Liver (tissue), 8 donors: ENCODE measurements at regions not wholly inside any gene's neighbourhood (a gene's known extent, or its start where the extent isn't known, plus 50 kb on each side); places are given as distances from the start of the nearest gene placed in this dataset.
A peak's percentile ranks its signal among the peaks of the same experiment; 100 is the strongest.

ENCODE experiments used
- DNase-seq: peaks from one replicate; pipeline ENCODE4 v3.0.0-alpha.2; 2017; ENCODE audit warnings: low spot score
- H3K27ac ChIP-seq, 2 donors: one replicate each; pipeline ENCODE4 v1.7.0; 2013; ENCODE audit warnings: inconsistent platforms in 2 of 2, low read length in 2 of 2, control low read depth in 1 of 2, low read depth in 1 of 2, mild to moderate bottlenecking in 1 of 2
- H3K27me3 ChIP-seq, 4 donors: one replicate each; pipeline versions ENCODE4 v1.6.1 to v1.7.0; 2013; ENCODE audit warnings: low read length in 3 of 4, inconsistent platforms in 1 of 4, mild to moderate bottlenecking in 1 of 4, moderate library complexity in 1 of 4; ENCODE audit not compliant: control insufficient read depth in 4 of 4, insufficient read depth in 4 of 4
- H3K36me3 ChIP-seq, 4 donors: one replicate each; pipeline versions ENCODE4 v1.6.1 to v1.7.0; 2013; ENCODE audit warnings: low read length in 3 of 4, mild to moderate bottlenecking in 3 of 4, low read depth in 1 of 4, moderate library complexity in 1 of 4; ENCODE audit not compliant: control insufficient read depth in 4 of 4, insufficient read depth in 3 of 4
- H3K4me1 ChIP-seq, 4 donors: one replicate each; pipeline versions ENCODE4 v1.6.1 to v1.7.0; 2013; ENCODE audit warnings: low read length in 3 of 4, mild to moderate bottlenecking in 3 of 4, moderate library complexity in 1 of 4; ENCODE audit not compliant: control insufficient read depth in 4 of 4, insufficient read depth in 4 of 4
- H3K4me3 ChIP-seq, 3 donors: one replicate each; pipeline versions ENCODE4 v1.6.1 to v1.7.0; 2013; ENCODE audit warnings: low read length in 3 of 3, control low read depth in 1 of 3, low read depth in 1 of 3, mild to moderate bottlenecking in 1 of 3
- H3K9ac ChIP-seq, 2 donors: one replicate each; pipeline ENCODE4 v1.7.0; 2013; ENCODE audit warnings: low read length in 2 of 2, mild to moderate bottlenecking in 2 of 2, moderate library complexity in 2 of 2, control low read depth in 1 of 2, low read depth in 1 of 2
- H3K9me3 ChIP-seq, 4 donors: one replicate each; pipeline versions ENCODE4 v1.6.1 to v1.7.0; 2013; ENCODE audit warnings: low read length in 3 of 4; ENCODE audit not compliant: control insufficient read depth in 4 of 4
- ATF3 ChIP-seq: IDR thresholded peaks from 2 replicates; pipeline ENCODE4 v1.6.1; 2016; ENCODE audit warnings: antibody characterized with exemption
- CTCF ChIP-seq: fragments of 150-350 bp; IDR thresholded peaks from 2 replicates; pipeline ENCODE4 v1.5.1; 2017; ENCODE audit warnings: improper control_type of control experiment, low read depth, low read length; ENCODE audit not compliant: missing input control
- EGR1 ChIP-seq, 2 donors: IDR thresholded peaks; 2 replicates each; pipeline ENCODE4 v1.6.1; 2016 to 2018; ENCODE audit warnings: antibody characterized with exemption in 2 of 2, low read depth in 2 of 2
- FOXA1 ChIP-seq: IDR thresholded peaks from 2 replicates; pipeline ENCODE4 v1.6.1; 2016; ENCODE audit warnings: antibody characterized with exemption
- FOXA2 ChIP-seq: IDR thresholded peaks from 2 replicates; pipeline ENCODE4 v1.6.1; 2016; ENCODE audit warnings: antibody characterized with exemption
- GABPA ChIP-seq, 2 donors: IDR thresholded peaks in 1 of 2; conservative IDR thresholded peaks in 1 of 2; 2 replicates each; pipeline ENCODE4 v1.6.1; 2016; ENCODE audit warnings: antibody characterized with exemption in 2 of 2, mild to moderate bottlenecking in 1 of 2, moderate library complexity in 1 of 2
- HNF4A ChIP-seq, 2 donors: conservative IDR thresholded peaks; 2 replicates each; pipeline ENCODE4 v1.6.1; 2016; ENCODE audit warnings: antibody characterized with exemption in 2 of 2, mild to moderate bottlenecking in 2 of 2
- JUND ChIP-seq, 2 donors: IDR thresholded peaks; 2 replicates each; pipeline ENCODE4 v1.6.1; 2016; ENCODE audit warnings: antibody characterized with exemption in 2 of 2
- MAX ChIP-seq: IDR thresholded peaks from 2 replicates; pipeline ENCODE4 v1.6.1; 2016; ENCODE audit warnings: antibody characterized with exemption
- NR2F2 ChIP-seq: IDR thresholded peaks from 2 replicates; pipeline ENCODE4 v1.6.1; 2016; ENCODE audit warnings: antibody characterized with exemption
- RAD21 ChIP-seq, 2 donors: IDR thresholded peaks; 2 replicates each; pipeline ENCODE4 v1.6.1; 2016; ENCODE audit warnings: antibody characterized with exemption in 2 of 2, mild to moderate bottlenecking in 2 of 2
- REST ChIP-seq: IDR thresholded peaks from 2 replicates; pipeline ENCODE4 v1.6.1; 2016; ENCODE audit warnings: antibody characterized with exemption, mild to moderate bottlenecking
- RXRA ChIP-seq, 2 donors: IDR thresholded peaks; 2 replicates each; pipeline ENCODE4 v1.6.1; 2017 to 2018; ENCODE audit warnings: antibody characterized with exemption in 2 of 2, mild to moderate bottlenecking in 1 of 2
- SP1 ChIP-seq: IDR thresholded peaks from 2 replicates; pipeline ENCODE4 v1.6.1; 2018; ENCODE audit warnings: antibody characterized with exemption, mild to moderate bottlenecking
- TAF1 ChIP-seq: conservative IDR thresholded peaks from 2 replicates; pipeline ENCODE4 v1.6.1; 2016; ENCODE audit warnings: antibody characterized with exemption, mild to moderate bottlenecking
- YY1 ChIP-seq: IDR thresholded peaks from 2 replicates; pipeline ENCODE4 v1.6.1; 2016; ENCODE audit warnings: antibody characterized with exemption, mild to moderate bottlenecking
- ZBTB33 ChIP-seq: IDR thresholded peaks from 2 replicates; pipeline ENCODE4 v1.6.1; 2016; ENCODE audit warnings: antibody characterized with exemption
- WGBS: extraction: QIAGEN DNeasy Blood & Tissue Kit; methylation state at CpG from one replicate; pipeline ENCODE4 v1.1.7; 2013; 5-methylcytosine and 5-hydroxymethylcytosine counted together
- donor health status: healthy.
- donor health status: healthy.
- donor health status: healthy.
- donor health status: healthy.
- donor health status: healthy.

- 79% methylated on average over 1 of the region's 1 CpG for WGBS
- Histone ChIP-seq H3K4me3 (no peak overlapping the region), H3K9me3 (no peaks in the 10 kb centered on the region), H3K4me1 (peaks cover 0 to 2% (median 0%) of the 10 kb centered on the region in 4 donors), H3K9ac (no peak overlapping the region), H3K36me3 (no peaks in the 10 kb centered on the region), H3K27ac (no peak overlapping the region), H3K27me3 (no peaks in the 10 kb centered on the region)
- no peak for DNase-seq
- TF ChIP-seq TAF1 (no peak), HNF4A (conservative IDR thresholded peaks at IDR 0.05) (no peak), ZBTB33 (no peak)
Measured at GRCh38 chr9:82538634-82539033, 524.3 kb downstream of the RASEF start.

- Histone ChIP-seq H3K4me1 (peaks cover 0 to 2% (median 0%) of the 10 kb centered on the region in 4 donors), H3K27ac (no peak overlapping the region), H3K9me3 (no peaks in the 10 kb centered on the region), H3K4me3 (no peak overlapping the region), H3K9ac (no peak overlapping the region), H3K27me3 (no peaks in the 10 kb centered on the region), H3K36me3 (no peaks in the 10 kb centered on the region)
- WGBS: 94% methylated on average over 2 of the region's 2 CpGs
- DNase-seq: no peak
- TF ChIP-seq YY1 (peak; percentile 31), RXRA (IDR thresholded peaks at IDR 0.05) (no peak), RAD21 (IDR thresholded peaks at IDR 0.05) (no peak)
Measured at GRCh38 chr9:82539146-82539545, 523.8 kb downstream of the RASEF start.

GRCh38 chr9:82539856-82540579 is 522.9 kb downstream of the RASEF start:
- Histone ChIP-seq H3K27me3 (no peaks in the 10 kb centered on the region), H3K27ac (no peak overlapping the region), H3K36me3 (no peaks in the 10 kb centered on the region), H3K4me1 (peaks cover 0 to 2% (median 0%) of the 10 kb centered on the region in 4 donors), H3K9ac (no peak overlapping the region), H3K9me3 (no peaks in the 10 kb centered on the region), H3K4me3 (no peak overlapping the region)
- TF ChIP-seq TAF1 (no peak), RAD21 (IDR thresholded peaks at IDR 0.05) (peak; percentile 54 to 61), RXRA (IDR thresholded peaks at IDR 0.05) (peak; percentile 53 to 92), CTCF (no peak), REST (peak; percentile 50), FOXA1 (peak; percentile 49), JUND (IDR thresholded peaks at IDR 0.05) (peak; percentile 31 to 82), SP1 (peak; percentile 51), MAX (peak; percentile 78), NR2F2 (no peak), HNF4A (conservative IDR thresholded peaks at IDR 0.05) (peak; percentile 35 to 77), EGR1 (IDR thresholded peaks at IDR 0.05; ENCODE audit: low read depth in 2 of 2) (no peak), ATF3 (peak; percentile 59), GABPA (IDR thresholded peaks at IDR 0.05 in 1 of 2, conservative IDR thresholded peaks at IDR 0.05 in 1 of 2) (peak in 1 of 2 donors; percentile 33), FOXA2 (peak; percentile 58), ZBTB33 (peak; percentile 67), YY1 (peak; percentile 62)
- WGBS: 43% methylated on average over 2 of the region's 2 CpGs
- DNase-seq: no peak
